Loucy (cell line): ENCODE measurements at regions not wholly inside any gene's neighbourhood (a gene's known extent, or its start where the extent isn't known, plus 50 kb on each side); places are given as distances from the start of the nearest gene placed in this dataset.

Experiments used
- H2AFZ ChIP-seq: fragments of 200-600 bp; sonication (generic); 2 replicates; pipeline ENCODE4 v1.6.0; 2016; ENCODE audit warnings: antibody characterized with exemption, mild to moderate bottlenecking, low read length, moderate library complexity
- H3F3A ChIP-seq: fragments of 200-600 bp; 2 replicates; pipeline ENCODE4 v1.6.0; 2016; ENCODE audit warnings: antibody characterized with exemption, low read depth, mild to moderate bottlenecking
- H3K27me3 ChIP-seq: fragments of 200-600 bp; sonication (generic); 2 replicates; pipeline ENCODE4 v1.6.1; 2014; ENCODE audit warnings: low read length, mild to moderate bottlenecking; ENCODE audit not compliant: insufficient read depth, poor library complexity, severe bottlenecking
- H3K36me3 ChIP-seq: fragments of 200-600 bp; sonication (generic); 2 replicates; pipeline ENCODE4 v1.6.1; 2016; ENCODE audit warnings: low read length; ENCODE audit not compliant: insufficient read depth
- H3K4me1 ChIP-seq: fragments of 200-600 bp; sonication (generic); 2 replicates; pipeline ENCODE4 v1.5.1; 2014; ENCODE audit warnings: low read length, mild to moderate bottlenecking; ENCODE audit not compliant: insufficient read depth, poor library complexity, severe bottlenecking
- H3K4me2 ChIP-seq: fragments of 200-600 bp; sonication (generic); 2 replicates; pipeline ENCODE4 v1.6.0; 2014; ENCODE audit warnings: antibody characterized with exemption, low read length, low read depth, mild to moderate bottlenecking; ENCODE audit not compliant: poor library complexity, severe bottlenecking
- H3K4me3 ChIP-seq: fragments of 200-600 bp; sonication (generic); 2 replicates; pipeline ENCODE4 v1.5.1; 2014; ENCODE audit warnings: low read length, mild to moderate bottlenecking, mixed read lengths; ENCODE audit not compliant: poor library complexity, severe bottlenecking
- H3K79me2 ChIP-seq: fragments of 200-600 bp; sonication (generic); 2 replicates; pipeline ENCODE4 v1.6.1; 2014; ENCODE audit warnings: low read length; ENCODE audit not compliant: insufficient read depth
- H3K9ac ChIP-seq: fragments of 200-600 bp; sonication (generic); 2 replicates; pipeline ENCODE4 v1.6.0; 2014; ENCODE audit warnings: mild to moderate bottlenecking, low read depth, low read length, moderate library complexity; ENCODE audit not compliant: poor library complexity, severe bottlenecking
- H3K9me2 ChIP-seq: fragments of 200-600 bp; sonication (generic); replicated peaks from 2 replicates; pipeline ENCODE4 v1.6.1; 2016; ENCODE audit warnings: low read depth, low read length, mixed read lengths
- H3K9me3 ChIP-seq: fragments of 200-600 bp; sonication (generic); 2 replicates; pipeline ENCODE4 v1.6.1; 2014; ENCODE audit warnings: mild to moderate bottlenecking, antibody characterized with exemption, low read length, low read depth; ENCODE audit not compliant: insufficient read depth
- H4K20me1 ChIP-seq: fragments of 200-600 bp; sonication (generic); 2 replicates; pipeline ENCODE4 v1.6.0; 2014; ENCODE audit warnings: antibody characterized with exemption, low read length, mild to moderate bottlenecking; ENCODE audit not compliant: insufficient read depth, poor library complexity, severe bottlenecking
- CTCF ChIP-seq: fragments of 200-600 bp; sonication (generic); conservative IDR thresholded peaks from 2 replicates; pipeline ENCODE4 v1.5.1; 2014; ENCODE audit warnings: mild to moderate bottlenecking, antibody characterized with exemption, low read length
- EZH2phosphoT487 ChIP-seq: fragments of 200-600 bp; IDR thresholded peaks from 2 replicates; pipeline ENCODE4 v1.6.1; 2018; ENCODE audit warnings: antibody characterized with exemption, mild to moderate bottlenecking, moderate library complexity, borderline replicate concordance

- Histone ChIP-seq H2AFZ (no peak overlapping the region), H3K9me2 (no peaks in the 10 kb centered on the region), H3F3A (peaks cover 25% of the 10 kb centered on the region), H3K36me3 (no peaks in the 10 kb centered on the region), H4K20me1 (no peaks in the 10 kb centered on the region), H3K9me3 (no peaks in the 10 kb centered on the region), H3K4me3 (no peak overlapping the region), H3K4me1 (peaks cover 89% of the 10 kb centered on the region), H3K79me2 (peaks cover 11% of the 10 kb centered on the region), H3K4me2 (no peak overlapping the region), H3K9ac (peak overlapping the region; percentile 94), H3K27me3 (no peaks in the 10 kb centered on the region)
- TF ChIP-seq EZH2phosphoT487 (no peak), CTCF (no peak)
Observed at GRCh38 chr6:14455876-14456648, 338.5 kb downstream of the CD83 start.

GRCh38 chr6:14456941-14457340 lies 339.4 kb downstream of the CD83 start:
- Histone ChIP-seq H3K9ac (peak overlapping the region; percentile 94), H3K4me2 (no peak overlapping the region), H3K9me2 (no peaks in the 10 kb centered on the region), H3K4me3 (no peak overlapping the region), H3F3A (peaks cover 18% of the 10 kb centered on the region), H3K9me3 (peaks cover 8% of the 10 kb centered on the region; the same call in 1 of the 2 replicates), H3K4me1 (peaks cover 81% of the 10 kb centered on the region), H4K20me1 (no peaks in the 10 kb centered on the region), H3K79me2 (peaks cover 9% of the 10 kb centered on the region; the same call in 1 of the 2 replicates), H3K27me3 (no peaks in the 10 kb centered on the region), H2AFZ (no peak overlapping the region), H3K36me3 (no peaks in the 10 kb centered on the region)
- TF ChIP-seq CTCF = no peak
- no peak for TF ChIP-seq EZH2phosphoT487

- H2AFZ ChIP-seq = no peak overlapping the region
- H3K9ac ChIP-seq = peak overlapping the region; percentile 94
- H3K4me2 ChIP-seq = no peak overlapping the region
- TF ChIP-seq EZH2phosphoT487 (no peak), CTCF (no peak)
- H3K36me3 ChIP-seq = no peaks in the 10 kb centered on the region
- H3K79me2 ChIP-seq = peaks cover 9% of the 10 kb centered on the region; the same call in 1 of the 2 replicates
- peaks cover 13% of the 10 kb centered on the region; the same call in 1 of the 2 replicates for H3K9me3 ChIP-seq
- H3K4me3 ChIP-seq = no peak overlapping the region
- no peaks in the 10 kb centered on the region for H3K27me3 ChIP-seq
- H4K20me1 ChIP-seq = no peaks in the 10 kb centered on the region
- H3K9me2 ChIP-seq = no peaks in the 10 kb centered on the region
- H3K4me1 ChIP-seq = peaks cover 77% of the 10 kb centered on the region
- H3F3A ChIP-seq = peaks cover 7% of the 10 kb centered on the region
Observed at GRCh38 chr6:14458669-14459266, 341.2 kb downstream of the CD83 start.
